ENCODE measurements at regions not wholly inside any gene's neighbourhood (a gene's known extent, or its start where the extent isn't known, plus 50 kb on each side); places are given as distances from the start of the nearest gene placed in this dataset.

- TF ChIP-seq GABPB1 (CRISPR knock-in tag; IDR thresholded peaks at IDR 0.05) (no peak), ELF4 (CRISPR knock-in tag; IDR thresholded peaks at IDR 0.05; ENCODE audit: low read depth) (no peak)
These were observed 252.6 kb downstream of the CDK5RAP2 start (continued) for GRCh38 chr9:120327322-120327721.

- DNase-seq (ENCODE audit: low spot score) (no peak), ATAC-seq (no peak)
- H3K9me3 Mint-ChIP-seq: peaks cover 11% of the 10 kb centered on the region
- TF ChIP-seq MYBL2 (CRISPR knock-in tag; IDR thresholded peaks at IDR 0.05) (no peak), SOX15 (CRISPR knock-in tag; IDR thresholded peaks at IDR 0.05) (no peak), USF2 (CRISPR knock-in tag; IDR thresholded peaks at IDR 0.05) (no peak), CREM (CRISPR knock-in tag; IDR thresholded peaks at IDR 0.05) (no peak), RORB (CRISPR knock-in tag; IDR thresholded peaks at IDR 0.05) (no peak), TEAD1 (CRISPR knock-in tag; IDR thresholded peaks at IDR 0.05) (no peak), ATF3 (CRISPR knock-in tag; conservative IDR thresholded peaks at IDR 0.05) (no peak), ZBTB43 (CRISPR knock-in tag; IDR thresholded peaks at IDR 0.05) (no peak), ETV6 (CRISPR knock-in tag; IDR thresholded peaks at IDR 0.05) (no peak), CDX4 (CRISPR knock-in tag; IDR thresholded peaks at IDR 0.05; ENCODE audit: borderline replicate concordance) (no peak), ZNF281 (CRISPR knock-in tag; IDR thresholded peaks at IDR 0.05) (no peak), ZNF263 (CRISPR knock-in tag; IDR thresholded peaks at IDR 0.05; ENCODE audit: low read depth) (no peak), ZNF219 (CRISPR knock-in tag; IDR thresholded peaks at IDR 0.05; ENCODE audit: borderline replicate concordance) (no peak), FOXP1 (CRISPR knock-in tag; IDR thresholded peaks at IDR 0.05; ENCODE audit: borderline replicate concordance) (no peak), E2F5 (CRISPR knock-in tag; IDR thresholded peaks at IDR 0.05) (no peak), PRRX2 (CRISPR knock-in tag; IDR thresholded peaks at IDR 0.05) (no peak), NFATC4 (CRISPR knock-in tag; IDR thresholded peaks at IDR 0.05) (no peak), PRDM15 (CRISPR knock-in tag; IDR thresholded peaks at IDR 0.05) (no peak)
- ChIA-PET POLR2A (no interaction called here), CTCF (interaction anchor here (1.5 to 1.8 kb wide), 3 partner anchors 23 to 173 kb away, joined by 5 to 10 read pairs (median 6); no protein-coding TSS in a partner anchor)
- H3K4me1 Mint-ChIP-seq: peaks cover 12% of the 10 kb centered on the region
- H3K36me3 Mint-ChIP-seq: peaks cover 3% of the 10 kb centered on the region; the same call in 1 of the 2 replicates
- no peak overlapping the region for H3K4me3 Mint-ChIP-seq
- no peak overlapping the region for H3K27ac Mint-ChIP-seq
- H3K27me3 Mint-ChIP-seq (ENCODE audit: low read depth): peaks cover 39% of the 10 kb centered on the region
These were observed 253.8 kb downstream of the CDK5RAP2 start for GRCh38 chr9:120326049-120326693.
